IMR-90 (cell line): ENCODE measurements at regions not wholly inside any gene's neighbourhood (a gene's known extent, or its start where the extent isn't known, plus 50 kb on each side); places are given as distances from the start of the nearest gene placed in this dataset.

ENCODE experiments used
- ATAC-seq: fragments of 200-7000 bp; cut with Tn5 transposase; 2 replicates; pipeline ENCODE4 v1.9.1; 2020; ENCODE audit warnings: low read depth, mild to moderate bottlenecking, moderate library complexity
- BruUV-seq: library from RNA; stranded (reverse); fragments of 400-500 nt; replicated peaks from 2 replicates; lab custom pipeline; 2021; lab: Mats Ljungman, UMichigan
- CTCF ChIA-PET: fragments of 300-600 bp; formaldehyde crosslinking; extraction: SDS; loops from one replicate; lab custom pipeline; 2021; ENCODE audit warnings: antibody characterized with exemption; lab: Yijun Ruan, JAX
- POLR2A ChIA-PET: fragments of 300-600 bp; sonication (Branson Sonifier 250); formaldehyde crosslinking; loops from one replicate; lab custom pipeline; 2022; ENCODE audit warnings: antibody characterized with exemption; ENCODE audit not compliant: unreplicated experiment; lab: Charles Lee
- DNase-seq: peaks from one replicate; pipeline ENCODE4 v3.0.0; 2013
- H2AFZ ChIP-seq: replicated peaks from 2 replicates; pipeline ENCODE3; 2013; ENCODE audit warnings: low read length, mild to moderate bottlenecking; ENCODE audit not compliant: poor library complexity
- H2AK5ac ChIP-seq: 2 replicates; pipeline ENCODE4 v1.6.1; 2013; ENCODE audit warnings: low read depth, low read length, inconsistent platforms
- H2AK9ac ChIP-seq: replicated peaks from 2 replicates; pipeline ENCODE3; 2013; ENCODE audit warnings: mild to moderate bottlenecking, low read depth, low read length, moderate library complexity; ENCODE audit not compliant: poor library complexity
- H2BK120ac ChIP-seq: 2 replicates; pipeline ENCODE4 v1.6.1; 2013; ENCODE audit warnings: low read depth, low read length, inconsistent platforms
- H2BK15ac ChIP-seq: 3 replicates; pipeline ENCODE4 v1.6.1; 2013; ENCODE audit warnings: low read depth, low read length, inconsistent platforms
- H2BK20ac ChIP-seq: 2 replicates; pipeline ENCODE4 v1.6.1; 2013; ENCODE audit warnings: low read depth, mild to moderate bottlenecking, inconsistent platforms, low read length, moderate library complexity
- H2BK5ac ChIP-seq: 2 replicates; pipeline ENCODE4 v1.6.1; 2013; ENCODE audit warnings: mild to moderate bottlenecking, low read depth, low read length, inconsistent platforms; ENCODE audit not compliant: poor library complexity, severe bottlenecking
- H3K14ac ChIP-seq: replicated peaks from 2 replicates; pipeline ENCODE4 v1.6.1; 2013; ENCODE audit warnings: low read depth, low read length, inconsistent platforms
- H3K18ac ChIP-seq: 2 replicates; pipeline ENCODE4 v1.6.1; 2013; ENCODE audit warnings: low read depth, low read length, control low read depth
- H3K23ac ChIP-seq: 2 replicates; pipeline ENCODE4 v1.6.1; 2013; ENCODE audit warnings: low read depth, low read length, inconsistent platforms
- H3K27ac ChIP-seq: 2 replicates; pipeline ENCODE4 v1.5.1; 2013; ENCODE audit warnings: mild to moderate bottlenecking, control low read depth, low read length; ENCODE audit not compliant: insufficient read depth
- H3K27me3 ChIP-seq: 2 replicates; pipeline ENCODE4 v1.6.1; 2013; ENCODE audit warnings: low read length; ENCODE audit not compliant: control insufficient read depth, insufficient read depth
- H3K36me3 ChIP-seq: 2 replicates; pipeline ENCODE4 v1.6.1; 2013; ENCODE audit warnings: low read length, mixed read lengths; ENCODE audit not compliant: control insufficient read depth, insufficient read depth
- H3K4ac ChIP-seq: 2 replicates; pipeline ENCODE4 v1.6.1; 2013; ENCODE audit warnings: low read depth, low read length, inconsistent platforms
- H3K4me1 ChIP-seq: 2 replicates; pipeline ENCODE4 v1.6.1; 2013; ENCODE audit warnings: low read length, mixed read lengths; ENCODE audit not compliant: control insufficient read depth, insufficient read depth
- H3K4me2 ChIP-seq: 2 replicates; pipeline ENCODE4 v1.6.1; 2013; ENCODE audit warnings: low read depth, mild to moderate bottlenecking, control low read depth, low read length, moderate library complexity
- H3K4me3 ChIP-seq: 2 replicates; pipeline ENCODE4 v1.5.1; 2013; ENCODE audit warnings: low read depth, mild to moderate bottlenecking, control low read depth, low read length, moderate library complexity; ENCODE audit not compliant: insufficient read depth
- H3K56ac ChIP-seq: 2 replicates; pipeline ENCODE4 v1.6.1; 2013; ENCODE audit warnings: low read length, inconsistent platforms; ENCODE audit not compliant: insufficient read depth; ENCODE audit errors: extremely low read depth
- H3K79me1 ChIP-seq, 2 experiments: 2 replicates each; pipeline ENCODE4 v1.6.1; 2013; ENCODE audit warnings: low read length in 2 of 2, inconsistent platforms in 1 of 2, low read depth in 1 of 2
- H3K9ac ChIP-seq: 2 replicates; pipeline ENCODE4 v1.6.1; 2013; ENCODE audit warnings: low read depth, low read length, control low read depth
- H3K9me1 ChIP-seq: 2 replicates; pipeline ENCODE4 v1.6.1; 2013; ENCODE audit warnings: low read length, inconsistent platforms; ENCODE audit not compliant: insufficient read depth
- H3K9me3 ChIP-seq: 2 replicates; pipeline ENCODE4 v1.6.1; 2013; ENCODE audit warnings: low read length; ENCODE audit not compliant: control insufficient read depth, insufficient read depth
- H4K20me1 ChIP-seq: 2 replicates; pipeline ENCODE4 v1.6.1; 2013; ENCODE audit warnings: low read length, inconsistent platforms; ENCODE audit not compliant: insufficient read depth
- H4K5ac ChIP-seq: 2 replicates; pipeline ENCODE4 v1.6.1; 2013; ENCODE audit warnings: mild to moderate bottlenecking, low read depth, low read length, control low read depth
- H4K8ac ChIP-seq, 2 experiments: 2 replicates each; pipeline ENCODE4 v1.6.1; 2013; ENCODE audit warnings: low read depth in 2 of 2, low read length in 2 of 2, control low read depth in 1 of 2, inconsistent platforms in 1 of 2
- H4K91ac ChIP-seq: 2 replicates; pipeline ENCODE4 v1.6.1; 2013; ENCODE audit warnings: low read depth, low read length, inconsistent platforms; ENCODE audit not compliant: insufficient read depth
- BHLHE40 ChIP-seq: fragments of 150-350 bp; IDR thresholded peaks from 2 replicates; pipeline ENCODE4 v1.6.1; 2016; ENCODE audit warnings: mild to moderate bottlenecking, low read depth, low read length
- CEBPB ChIP-seq: IDR thresholded peaks from 2 replicates; pipeline ENCODE4 v1.6.1; 2012; ENCODE audit warnings: low read depth, low read length, improper control_type of control experiment
- MAZ ChIP-seq: IDR thresholded peaks from 2 replicates; pipeline ENCODE4 v1.6.1; 2012; ENCODE audit warnings: low read depth, mild to moderate bottlenecking, low read length, improper control_type of control experiment, moderate library complexity, borderline replicate concordance
- MXI1 ChIP-seq: IDR thresholded peaks from 2 replicates; pipeline ENCODE4 v1.6.1; 2012; ENCODE audit warnings: low read depth, mild to moderate bottlenecking, low read length, moderate library complexity, borderline replicate concordance
- NFE2L2 ChIP-seq: fragments of 150-350 bp; IDR thresholded peaks from 2 replicates; pipeline ENCODE4 v1.6.1; 2016; ENCODE audit warnings: low read depth, mild to moderate bottlenecking, low read length
- RAD21 ChIP-seq: IDR thresholded peaks from 2 replicates; pipeline ENCODE4 v1.6.1; 2012; ENCODE audit warnings: low read length, improper control_type of control experiment
- RFX5 ChIP-seq: IDR thresholded peaks from 2 replicates; pipeline ENCODE4 v1.8.0; 2012; ENCODE audit warnings: low read depth, mild to moderate bottlenecking, low read length, moderate library complexity
- SMC3 ChIP-seq: fragments of 150-350 bp; IDR thresholded peaks from 2 replicates; pipeline ENCODE4 v1.6.1; 2016; ENCODE audit warnings: low read depth, mild to moderate bottlenecking, antibody characterized with exemption, low read length, moderate library complexity
- whole genome bisulfite sequencing, 2 experiments: methylation state at CpG; one replicate each; pipeline versions ENCODE4 v1.1.5 to v1.1.7; 2013; ENCODE audit warnings: missing lambda C conversion rate in 2 of 2; ENCODE audit not compliant: insufficient read length in 1 of 2; ENCODE audit errors: extremely low coverage in 2 of 2; 5-methylcytosine and 5-hydroxymethylcytosine counted together
- dilution Hi-C: fragments of 300-500 bp; cut with HindIII; formaldehyde crosslinking; loops from one replicate; pipeline ENCODE4 v1.14.3; 2018; ENCODE audit warnings: low sequenced_read_pairs; ENCODE audit not compliant: unreplicated experiment
- in situ Hi-C: fragments of 300-500 bp; cut with MboI; formaldehyde crosslinking; loops from 3 replicates; pipeline ENCODE4 v1.14.3; 2019; ENCODE audit warnings: low sequenced_read_pairs, inconsistent platforms, mixed read lengths
- intact Hi-C: fragments of 100-400 bp; cut with micrococcal nuclease; formaldehyde crosslinking; loops from 2 replicates; pipeline ENCODE4 v1.10.0; 2022
- TF ChIP-seq, protein P1 (sequence below): conservative IDR thresholded peaks from 2 replicates; pipeline ENCODE4 v1.5.1; 2012; ENCODE audit warnings: mild to moderate bottlenecking, low read depth, low read length, improper control_type of control experiment

DNA sequence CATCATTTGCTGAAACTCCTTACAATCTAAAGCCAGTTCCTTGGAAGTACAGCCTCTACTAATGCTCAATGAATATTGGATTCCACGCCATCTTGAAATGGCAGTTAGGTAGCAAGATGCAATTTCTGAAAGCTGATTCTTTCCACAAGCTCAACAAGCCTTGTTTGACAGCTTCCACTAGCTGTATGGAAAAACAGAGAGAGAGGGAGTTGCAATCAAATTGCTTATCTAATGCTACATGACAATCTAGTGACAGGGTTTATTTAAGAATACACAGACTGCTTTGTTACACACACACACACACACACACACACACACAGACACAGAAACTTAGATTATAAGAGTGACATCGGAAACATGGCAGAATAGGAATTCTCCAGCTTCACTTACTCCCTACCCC is 288.4 kb upstream of the DEPDC1 start:
- no peak overlapping the region for H2BK5ac ChIP-seq
- dilution Hi-C loops = no loop called here
- no peaks in the 10 kb centered on the region for H4K20me1 ChIP-seq
- no TSS peak for BruUV-seq
- H2AK9ac ChIP-seq = no peak overlapping the region
- H3K4me3 ChIP-seq = no peak overlapping the region
- no peak overlapping the region for H2BK20ac ChIP-seq
- no peaks in the 10 kb centered on the region for H3K9me3 ChIP-seq
- no peak overlapping the region for H3K4me2 ChIP-seq
- ATAC-seq (no peak), DNase-seq (no peak)
- no CpG with 5 or more reads among the region's 2 CpGs for WGBS, 2 experiments
- H3K36me3 ChIP-seq = no peaks in the 10 kb centered on the region
- H4K8ac ChIP-seq = no peak overlapping the region
- in situ Hi-C loops = no loop called here
- intact Hi-C loops = no loop called here
- no peak overlapping the region for H2AK5ac ChIP-seq
- no peak overlapping the region for H3K9ac ChIP-seq
- no peaks in the 10 kb centered on the region for H3K4me1 ChIP-seq
- no peak overlapping the region for H2AFZ ChIP-seq
- H3K56ac ChIP-seq = no peak overlapping the region
- H4K5ac ChIP-seq = no peak overlapping the region
- no peak overlapping the region for H2BK15ac ChIP-seq
- no peak overlapping the region for H3K4ac ChIP-seq
- no peaks in the 10 kb centered on the region for H3K9me1 ChIP-seq
- no peak overlapping the region for H3K18ac ChIP-seq
- no peak overlapping the region for H2BK120ac ChIP-seq
- no peak overlapping the region for H3K14ac ChIP-seq
- ChIA-PET CTCF (no interaction called here), POLR2A (interaction anchor here (0.6 kb wide), 1 partner anchor 42 kb away, joined by 3 read pairs; no protein-coding TSS in a partner anchor)
- no peaks in the 10 kb centered on the region for H3K79me1 ChIP-seq
- H3K27me3 ChIP-seq = no peaks in the 10 kb centered on the region
- H4K91ac ChIP-seq = no peak overlapping the region
- no peak overlapping the region for H3K27ac ChIP-seq
- no peak overlapping the region for H3K23ac ChIP-seq
- TF ChIP-seq NFE2L2 = no peak
- TF ChIP-seq SMC3 = no peak
- no peak for TF ChIP-seq MXI1
- TF ChIP-seq MAZ = no peak
- TF ChIP-seq CEBPB = no peak
- TF ChIP-seq, protein P1, sequence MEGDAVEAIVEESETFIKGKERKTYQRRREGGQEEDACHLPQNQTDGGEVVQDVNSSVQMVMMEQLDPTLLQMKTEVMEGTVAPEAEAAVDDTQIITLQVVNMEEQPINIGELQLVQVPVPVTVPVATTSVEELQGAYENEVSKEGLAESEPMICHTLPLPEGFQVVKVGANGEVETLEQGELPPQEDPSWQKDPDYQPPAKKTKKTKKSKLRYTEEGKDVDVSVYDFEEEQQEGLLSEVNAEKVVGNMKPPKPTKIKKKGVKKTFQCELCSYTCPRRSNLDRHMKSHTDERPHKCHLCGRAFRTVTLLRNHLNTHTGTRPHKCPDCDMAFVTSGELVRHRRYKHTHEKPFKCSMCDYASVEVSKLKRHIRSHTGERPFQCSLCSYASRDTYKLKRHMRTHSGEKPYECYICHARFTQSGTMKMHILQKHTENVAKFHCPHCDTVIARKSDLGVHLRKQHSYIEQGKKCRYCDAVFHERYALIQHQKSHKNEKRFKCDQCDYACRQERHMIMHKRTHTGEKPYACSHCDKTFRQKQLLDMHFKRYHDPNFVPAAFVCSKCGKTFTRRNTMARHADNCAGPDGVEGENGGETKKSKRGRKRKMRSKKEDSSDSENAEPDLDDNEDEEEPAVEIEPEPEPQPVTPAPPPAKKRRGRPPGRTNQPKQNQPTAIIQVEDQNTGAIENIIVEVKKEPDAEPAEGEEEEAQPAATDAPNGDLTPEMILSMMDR = no peak
- no peak for TF ChIP-seq RFX5
- TF ChIP-seq RAD21 = no peak
- TF ChIP-seq BHLHE40 = no peak
